HCT116 (cell line): ENCODE measurements at regions not wholly inside any gene's neighbourhood (a gene's known extent, or its start where the extent isn't known, plus 50 kb on each side); places are given as distances from the start of the nearest gene placed in this dataset.
A peak's percentile ranks its signal among the peaks of the same experiment; 100 is the strongest.

ENCODE experiments used
- ATAC-seq: fragments of 200-7000 bp; cut with Tn5 transposase; 2 replicates; pipeline ENCODE4 v1.9.1; 2020; ENCODE audit warnings: mild to moderate bottlenecking, moderate library complexity
- BruUV-seq: library from RNA; stranded (reverse); fragments of 400-500 nt; replicated peaks from 2 replicates; lab custom pipeline; 2021; lab: Mats Ljungman, UMichigan
- CTCF ChIA-PET: fragments of 300-600 bp; sonication (Branson Sonifier 250); formaldehyde crosslinking; loops from one replicate; lab custom pipeline; 2021; ENCODE audit warnings: antibody characterized with exemption; lab: Charles Lee
- POLR2A ChIA-PET: fragments of 300-600, 350-600 bp; sonication (Branson Sonifier 250); formaldehyde crosslinking; loops from one replicate; lab custom pipeline; 2021; ENCODE audit warnings: antibody characterized with exemption; lab: Charles Lee
- RAD21 ChIA-PET, 2 experiments: fragments of 300-600 bp; sonication (Branson Sonifier 250); formaldehyde crosslinking; loops; one replicate each; lab custom pipeline; 2023; ENCODE audit warnings: low total read pairs in 2 of 2; ENCODE audit not compliant: uncharacterized antibody in 2 of 2, unreplicated experiment in 2 of 2, low non-redundant PET in 1 of 2; lab: Charles Lee
- DNase-seq: peaks from one replicate; pipeline ENCODE4 v3.0.0-alpha.2; 2010; ENCODE audit warnings: low read depth, low spot score
- H2AFZ ChIP-seq: fragments of 200-600 bp; shearing (Covaris generic), sonication (generic); 2 replicates; pipeline ENCODE4 v1.6.1; 2017; ENCODE audit warnings: low read depth, mixed run types, mixed read lengths, antibody characterized with exemption, low read length; ENCODE audit not compliant: poor library complexity, severe bottlenecking
- H3K27ac ChIP-seq: 2 replicates; pipeline ENCODE4 v1.5.1; 2012; ENCODE audit warnings: low read depth, low read length
- H3K27me3 ChIP-seq: fragments of 200-600 bp; sonication (generic); 2 replicates; pipeline ENCODE4 v1.6.1; 2016; ENCODE audit warnings: mixed run types, low read length, mixed read lengths; ENCODE audit not compliant: insufficient read depth
- H3K36me3 ChIP-seq, 2 experiments: fragments of 200-500 bp in 1 of 2; fragments of 200-600 bp in 1 of 2; sonication (Bioruptor generic) in 1 of 2; sonication (generic) in 1 of 2; 2 replicates each; pipeline versions ENCODE4 v1.5.1 to v1.6.1; 2014 to 2016; ENCODE audit warnings: low read length in 2 of 2, inconsistent platforms in 1 of 2, mixed read lengths in 1 of 2, mixed run types in 1 of 2; ENCODE audit not compliant: insufficient read depth in 2 of 2, control insufficient read depth in 1 of 2
- H3K4me1 ChIP-seq, 2 experiments: fragments of 200-600 bp in 1 of 2; sonication (generic) in 1 of 2; 2 replicates each; pipeline versions ENCODE4 v1.5.1 to v1.6.1; 2012 to 2017; ENCODE audit warnings: low read length in 2 of 2, inconsistent platforms in 1 of 2, mild to moderate bottlenecking in 1 of 2, mixed read lengths in 1 of 2, mixed run types in 1 of 2, moderate library complexity in 1 of 2; ENCODE audit not compliant: insufficient read depth in 2 of 2, control insufficient read depth in 1 of 2
- H3K4me2 ChIP-seq: fragments of 200-600 bp; sonication (generic); 2 replicates; pipeline ENCODE4 v1.6.1; 2017; ENCODE audit warnings: mixed run types, low read length, mixed read lengths
- H3K4me3 ChIP-seq, 2 experiments: fragments of 200-600 bp in 1 of 2; sonication (generic) in 1 of 2; replicated peaks in 1 of 2; 2 replicates each; pipeline ENCODE4 v1.5.1; 2011 to 2016; ENCODE audit warnings: low read length in 2 of 2, control low read depth in 1 of 2, low read depth in 1 of 2, mild to moderate bottlenecking in 1 of 2, mixed read lengths in 1 of 2, mixed run types in 1 of 2
- H3K79me2 ChIP-seq: fragments of 200-600 bp; sonication (generic); 2 replicates; pipeline ENCODE4 v1.6.1; 2017; ENCODE audit warnings: mild to moderate bottlenecking, mixed run types, low read length, moderate library complexity, mixed read lengths; ENCODE audit not compliant: insufficient read depth
- H3K9ac ChIP-seq: fragments of 200-600 bp; sonication (generic); 2 replicates; pipeline ENCODE4 v1.6.1; 2016; ENCODE audit warnings: low read length, mixed read lengths
- H3K9me2 ChIP-seq: fragments of 200-600 bp; sonication (generic), shearing (Covaris generic); 2 replicates; pipeline ENCODE4 v1.6.1; 2017; ENCODE audit warnings: mixed run types, mild to moderate bottlenecking, moderate library complexity; ENCODE audit not compliant: insufficient read depth
- H3K9me3 ChIP-seq, 2 experiments: fragments of 200-500 bp in 1 of 2; fragments of 200-600 bp in 1 of 2; sonication (Bioruptor generic) in 1 of 2; sonication (generic) in 1 of 2; 2 replicates each; pipeline ENCODE4 v1.6.1; 2014 to 2017; ENCODE audit warnings: low read length in 2 of 2, mixed read lengths in 2 of 2, inconsistent platforms in 1 of 2, low read depth in 1 of 2, mild to moderate bottlenecking in 1 of 2, mixed run types in 1 of 2, moderate library complexity in 1 of 2; ENCODE audit not compliant: control insufficient read depth in 1 of 2, insufficient read depth in 1 of 2
- H4K20me1 ChIP-seq: fragments of 200-600 bp; sonication (generic), shearing (Covaris generic); 2 replicates; pipeline ENCODE4 v1.6.1; 2017; ENCODE audit warnings: mixed run types, mild to moderate bottlenecking, moderate library complexity; ENCODE audit not compliant: insufficient read depth
- ATF3 ChIP-seq: IDR thresholded peaks from 2 replicates; pipeline ENCODE4 v1.6.1; 2012
- CBX3 ChIP-seq: IDR thresholded peaks from 2 replicates; pipeline ENCODE4 v1.6.1; 2012; ENCODE audit warnings: low read depth
- CEBPB ChIP-seq: IDR thresholded peaks from 2 replicates; pipeline ENCODE4 v1.6.1; 2012; ENCODE audit warnings: low read depth
- CTCF ChIP-seq, 3 experiments: fragments of 200-600 bp in 1 of 3; sonication (generic) in 1 of 3; IDR thresholded peaks in 2 of 3; conservative IDR thresholded peaks in 1 of 3; 2 replicates each; pipeline ENCODE4 v1.5.1; 2012 to 2017; ENCODE audit warnings: low read depth in 2 of 3, low read length in 2 of 3, antibody characterized with exemption in 1 of 3, borderline replicate concordance in 1 of 3, control low read depth in 1 of 3, mild to moderate bottlenecking in 1 of 3, mixed read lengths in 1 of 3, mixed run types in 1 of 3, moderate library complexity in 1 of 3; ENCODE audit not compliant: insufficient read depth in 1 of 3
- EGR1 ChIP-seq: IDR thresholded peaks from 2 replicates; pipeline ENCODE4 v1.6.1; 2012; ENCODE audit warnings: low read depth
- ELF1 ChIP-seq: IDR thresholded peaks from 2 replicates; pipeline ENCODE4 v1.6.1; 2012; ENCODE audit warnings: low read depth, borderline replicate concordance
- EZH2 ChIP-seq: fragments of 200-600 bp; sonication (generic); IDR thresholded peaks from 2 replicates; pipeline ENCODE4 v1.6.1; 2017; ENCODE audit warnings: antibody characterized with exemption, mixed run types
- EZH2phosphoT487 ChIP-seq: fragments of 200-600 bp; IDR thresholded peaks from 2 replicates; pipeline ENCODE4 v1.6.1; 2018; ENCODE audit warnings: antibody characterized with exemption, borderline replicate concordance
- FOSL1 ChIP-seq: IDR thresholded peaks from 2 replicates; pipeline ENCODE4 v1.6.1; 2012; ENCODE audit warnings: low read depth
- MAX ChIP-seq: IDR thresholded peaks from 2 replicates; pipeline ENCODE4 v1.6.1; 2012
- POLR2A ChIP-seq: IDR thresholded peaks from 2 replicates; pipeline ENCODE4 v1.7.0; 2011; ENCODE audit warnings: borderline replicate concordance; ENCODE audit not compliant: insufficient read depth, insufficient read length; ENCODE audit errors: extremely low read depth
- POLR2AphosphoS5 ChIP-seq: IDR thresholded peaks from 2 replicates; pipeline ENCODE4 v1.6.1; 2011; ENCODE audit warnings: mild to moderate bottlenecking, low read depth, low read length, moderate library complexity
- RAD21 ChIP-seq: IDR thresholded peaks from 2 replicates; pipeline ENCODE4 v1.6.1; 2012; ENCODE audit warnings: low read depth, mild to moderate bottlenecking
- REST ChIP-seq: IDR thresholded peaks from 2 replicates; pipeline ENCODE4 v1.6.1; 2012; ENCODE audit warnings: low read depth
- SIN3A ChIP-seq: IDR thresholded peaks from 2 replicates; pipeline ENCODE4 v1.6.1; 2012; ENCODE audit warnings: low read depth
- SP1 ChIP-seq: IDR thresholded peaks from 2 replicates; pipeline ENCODE4 v1.6.1; 2012; ENCODE audit warnings: low read depth
- TCF7L2 ChIP-seq: IDR thresholded peaks from 2 replicates; pipeline ENCODE4 v1.7.0; 2011; ENCODE audit warnings: borderline replicate concordance, inconsistent platforms; ENCODE audit not compliant: insufficient read depth, insufficient read length; ENCODE audit errors: extremely low read depth
- YY1 ChIP-seq: IDR thresholded peaks from 2 replicates; pipeline ENCODE4 v1.6.1; 2011; ENCODE audit warnings: low read length, low read depth, moderate library complexity, mild to moderate bottlenecking; ENCODE audit not compliant: insufficient replicate concordance; ENCODE audit errors: extremely low read depth
- ZBTB33 ChIP-seq: IDR thresholded peaks from 2 replicates; pipeline ENCODE4 v1.6.1; 2011; ENCODE audit warnings: mild to moderate bottlenecking, low read length, moderate library complexity; ENCODE audit not compliant: insufficient replicate concordance; ENCODE audit errors: extremely low read depth
- ZNF274 ChIP-seq: fragments of 200-500 bp; sonication (Bioruptor generic); IDR thresholded peaks from 2 replicates; pipeline ENCODE4 v1.6.1; 2014; ENCODE audit warnings: mild to moderate bottlenecking, low read depth, low read length, inconsistent platforms
- intact Hi-C: fragments of 100-400 bp; cut with micrococcal nuclease; formaldehyde crosslinking; loops from 2 replicates; pipeline ENCODE4 v1.10.0; 2022

- no TSS peak for BruUV-seq
- Histone ChIP-seq H3K79me2 (no peaks in the 10 kb centered on the region), H2AFZ (peak overlapping the region; percentile 82), H3K9ac (no peak overlapping the region), H3K27ac (no peak overlapping the region), H3K36me3 (no peaks in the 10 kb centered on the region), H3K4me2 (peak overlapping the region; percentile 67), H3K4me3 (0 out of 4 replicates have a peak overlapping the region, but pooled peaks of 1 of the 2 experiments have one; percentile 21), H3K27me3 (no peaks in the 10 kb centered on the region), H4K20me1 (no peaks in the 10 kb centered on the region), H3K9me3 (no peaks in the 10 kb centered on the region), H3K4me1 (peaks cover 5 to 36% of the 10 kb centered on the region in 2 experiments), H3K9me2 (no peaks in the 10 kb centered on the region)
- ChIA-PET POLR2A (interaction anchor here (0.6 to 3.4 kb wide), 8 partner anchors 9 to 246 kb away, joined by 3 to 18 read pairs (median 3); no protein-coding TSS in a partner anchor), CTCF (interaction anchor here (0.9 to 2.1 kb wide), 9 partner anchors 11 to 246 kb away, joined by 3 to 13 read pairs (median 4); no protein-coding TSS in a partner anchor), RAD21 (interaction anchor here (0.6 to 1.9 kb wide), 4 partner anchors 52 to 246 kb away, joined by 3 to 5 read pairs (median 4); no protein-coding TSS in a partner anchor)
- no peak for DNase-seq
- TF ChIP-seq CEBPB: no peak
- TF ChIP-seq ZNF274: no peak
- TF ChIP-seq ZBTB33: no peak
- no peak for TF ChIP-seq RAD21
- no peak for TF ChIP-seq MAX
- TF ChIP-seq FOSL1: no peak
- TF ChIP-seq POLR2AphosphoS5: no peak
- no peak for TF ChIP-seq EGR1
- TF ChIP-seq ATF3: no peak
- no peak for TF ChIP-seq REST
- TF ChIP-seq CTCF (IDR thresholded peaks at IDR 0.05 in 2 of 3, conservative IDR thresholded peaks at IDR 0.05 in 1 of 3; ENCODE audit: borderline replicate concordance in 1 of 3, insufficient read depth in 1 of 3, low read depth in 2 of 3, low read length in 2 of 3): no peak
- no peak for TF ChIP-seq SIN3A
- TF ChIP-seq CBX3: no peak
- TF ChIP-seq ELF1: no peak
- no peak for TF ChIP-seq YY1
- TF ChIP-seq TCF7L2: no peak
- no peak for TF ChIP-seq SP1
- TF ChIP-seq POLR2A: no peak
- TF ChIP-seq EZH2: no peak
- no peak for TF ChIP-seq EZH2phosphoT487
- ATAC-seq: no peak
- intact Hi-C loops: loop anchor here (1.0 to 2.0 kb wide), 2 partner anchors 245 to 282 kb away; no protein-coding TSS in a partner anchor
Observed at GRCh38 chr13:44191103-44191502, 182.5 kb upstream of the SERP2 start.
